Keratinocyte (primary cell): ENCODE measurements at regions not wholly inside any gene's neighbourhood (a gene's known extent, or its start where the extent isn't known, plus 50 kb on each side); places are given as distances from the start of the nearest gene placed in this dataset.

Experiments used
- EZH2 ChIP-seq: IDR thresholded peaks from one replicate; pipeline ENCODE4 v1.6.1; 2012; ENCODE audit warnings: inconsistent platforms, mild to moderate bottlenecking, low read length, moderate library complexity
- TF ChIP-seq, protein P1 (sequence below), 3 experiments: IDR thresholded peaks in 1 of 3; conservative IDR thresholded peaks in 1 of 3; optimal IDR thresholded peaks in 1 of 3; 2 replicates in 2 of 3; 3 replicates in 1 of 3; pipeline versions ENCODE3 to v1.5.1; 2011; ENCODE audit warnings: low read length in 3 of 3, mild to moderate bottlenecking in 3 of 3, moderate library complexity in 2 of 3, control low read depth in 1 of 3, inconsistent platforms in 1 of 3; ENCODE audit not compliant: insufficient read depth in 2 of 3; ENCODE audit errors: extremely low read depth in 1 of 3

DNA sequence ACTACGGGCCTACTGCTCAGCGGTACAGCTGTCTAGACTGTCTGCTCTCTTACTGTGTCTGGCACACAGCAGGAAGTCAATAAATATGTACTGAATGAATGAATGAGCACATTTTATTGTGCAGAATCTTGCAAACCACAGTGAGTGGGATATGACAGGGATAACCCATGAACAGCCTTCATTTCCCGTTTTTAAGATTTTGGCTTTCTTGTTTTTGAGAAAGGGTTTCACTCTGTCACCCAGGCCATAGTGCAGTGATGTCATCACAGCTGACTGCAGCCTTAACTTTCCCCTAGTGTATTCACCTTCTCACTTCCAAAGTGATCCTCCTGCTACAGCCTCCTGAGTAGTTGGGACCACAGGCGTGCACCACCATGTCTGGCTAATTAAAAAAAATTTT, 203.1 kb downstream of the AEBP2 start:
- TF ChIP-seq, protein P1, sequence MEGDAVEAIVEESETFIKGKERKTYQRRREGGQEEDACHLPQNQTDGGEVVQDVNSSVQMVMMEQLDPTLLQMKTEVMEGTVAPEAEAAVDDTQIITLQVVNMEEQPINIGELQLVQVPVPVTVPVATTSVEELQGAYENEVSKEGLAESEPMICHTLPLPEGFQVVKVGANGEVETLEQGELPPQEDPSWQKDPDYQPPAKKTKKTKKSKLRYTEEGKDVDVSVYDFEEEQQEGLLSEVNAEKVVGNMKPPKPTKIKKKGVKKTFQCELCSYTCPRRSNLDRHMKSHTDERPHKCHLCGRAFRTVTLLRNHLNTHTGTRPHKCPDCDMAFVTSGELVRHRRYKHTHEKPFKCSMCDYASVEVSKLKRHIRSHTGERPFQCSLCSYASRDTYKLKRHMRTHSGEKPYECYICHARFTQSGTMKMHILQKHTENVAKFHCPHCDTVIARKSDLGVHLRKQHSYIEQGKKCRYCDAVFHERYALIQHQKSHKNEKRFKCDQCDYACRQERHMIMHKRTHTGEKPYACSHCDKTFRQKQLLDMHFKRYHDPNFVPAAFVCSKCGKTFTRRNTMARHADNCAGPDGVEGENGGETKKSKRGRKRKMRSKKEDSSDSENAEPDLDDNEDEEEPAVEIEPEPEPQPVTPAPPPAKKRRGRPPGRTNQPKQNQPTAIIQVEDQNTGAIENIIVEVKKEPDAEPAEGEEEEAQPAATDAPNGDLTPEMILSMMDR (optimal IDR thresholded peaks at IDR 0.05 in 1 of 3, IDR thresholded peaks at IDR 0.05 in 1 of 3, conservative IDR thresholded peaks at IDR 0.05 in 1 of 3; ENCODE audit: extremely low read depth in 1 of 3, insufficient read depth in 2 of 3, low read length in 3 of 3), result no peak
- TF ChIP-seq EZH2, result no peak
